Upper lobe of right lung (tissue), 1 donor: ENCODE measurements at regions not wholly inside any gene's neighbourhood (a gene's known extent, or its start where the extent isn't known, plus 50 kb on each side); places are given as distances from the start of the nearest gene placed in this dataset.

Experiments used
- ATAC-seq: fragments of 200-7000 bp; cut with Tn5 transposase; one replicate; pipeline ENCODE4 v1.9.1; 2020; ENCODE audit warnings: mild to moderate bottlenecking, moderate library complexity
- DNase-seq: peaks from one replicate; pipeline ENCODE4 v3.0.0-alpha.2; 2020
- H3K27ac ChIP-seq: fragments of 200-600 bp; one replicate; pipeline ENCODE4 v1.8.0; 2022
- H3K27me3 ChIP-seq: fragments of 200-600 bp; one replicate; pipeline ENCODE4 v1.8.0; 2022; ENCODE audit warnings: mild to moderate bottlenecking
- H3K36me3 ChIP-seq: fragments of 200-600 bp; one replicate; pipeline ENCODE4 v1.8.0; 2022
- H3K4me1 ChIP-seq: fragments of 200-600 bp; one replicate; pipeline ENCODE4 v1.8.0; 2022
- H3K4me3 ChIP-seq: fragments of 200-600 bp; one replicate; pipeline ENCODE4 v1.8.0; 2022; ENCODE audit warnings: mild to moderate bottlenecking
- H3K9me3 ChIP-seq: fragments of 200-600 bp; one replicate; pipeline ENCODE4 v1.8.0; 2022
- CTCF ChIP-seq: fragments of 200-600 bp; IDR thresholded peaks from one replicate; pipeline ENCODE4 v1.8.0; 2022; ENCODE audit warnings: antibody characterized with exemption
- intact Hi-C: fragments of 100-400 bp; cut with DNase I; formaldehyde crosslinking; loops from one replicate; pipeline ENCODE4 v1.11.0; 2022
- donor health status: DM: no; HTN: yes; CAD: no; lungs with severe emphysema.

- H3K36me3 ChIP-seq = no peaks in the 10 kb centered on the region
- TF ChIP-seq CTCF = no peak
- H3K4me1 ChIP-seq = no peaks in the 10 kb centered on the region
- H3K4me3 ChIP-seq = no peak overlapping the region
- intact Hi-C loops = no loop called here
- no peak for ATAC-seq
- no peak overlapping the region for H3K27ac ChIP-seq
- no peaks in the 10 kb centered on the region for H3K9me3 ChIP-seq
- no peaks in the 10 kb centered on the region for H3K27me3 ChIP-seq
- DNase-seq = no peak
Measured at GRCh38 chr13:103926118-103926517, 859.9 kb upstream of the SLC10A2 start.

DNA sequence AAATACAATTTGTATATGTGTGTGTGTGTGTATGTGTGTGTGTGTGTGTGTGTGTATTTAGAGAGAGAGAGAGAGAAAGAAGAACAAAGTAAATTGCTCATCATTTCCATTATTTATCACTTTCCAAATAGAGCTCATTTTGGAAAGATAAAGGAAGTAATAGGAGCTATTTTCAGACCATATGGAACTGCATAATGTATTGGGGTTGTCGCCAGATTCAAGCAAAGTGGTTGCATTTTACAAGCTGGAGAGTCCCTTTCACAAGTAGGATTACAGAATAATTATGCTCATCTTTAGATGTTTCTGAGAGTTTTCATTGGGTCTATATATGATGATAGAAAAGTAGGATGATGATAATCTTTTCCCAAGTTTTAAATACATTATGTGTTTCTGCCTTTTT, 842.7 kb upstream of the SLC10A2 start:
- ATAC-seq = no peak
- Histone ChIP-seq H3K36me3 (no peaks in the 10 kb centered on the region), H3K4me1 (no peaks in the 10 kb centered on the region), H3K27ac (no peak overlapping the region), H3K4me3 (no peak overlapping the region), H3K9me3 (no peaks in the 10 kb centered on the region), H3K27me3 (no peaks in the 10 kb centered on the region)
- TF ChIP-seq CTCF = no peak
- intact Hi-C loops = loop anchor here (10.0 kb wide), 1 partner anchor 646 kb away; no protein-coding TSS in a partner anchor
- DNase-seq = no peak

GRCh38 chr13:103908274-103908673, 842.1 kb upstream of the SLC10A2 start:
- no peaks in the 10 kb centered on the region for H3K9me3 ChIP-seq
- H3K27ac ChIP-seq = no peak overlapping the region
- H3K4me3 ChIP-seq = no peak overlapping the region
- no peak for TF ChIP-seq CTCF
- H3K4me1 ChIP-seq = no peaks in the 10 kb centered on the region
- DNase-seq = no peak
- no peak for ATAC-seq
- H3K36me3 ChIP-seq = no peaks in the 10 kb centered on the region
- H3K27me3 ChIP-seq = no peaks in the 10 kb centered on the region
- intact Hi-C loops = loop anchor here (10.0 kb wide), 1 partner anchor 647 kb away; no protein-coding TSS in a partner anchor

GRCh38 chr13:103903790-103904189, 837.6 kb upstream of the SLC10A2 start:
- intact Hi-C loops = loop anchor here (10.0 kb wide), 1 partner anchor 651 kb away; no protein-coding TSS in a partner anchor
- H3K27ac ChIP-seq = no peak overlapping the region
- H3K27me3 ChIP-seq = no peaks in the 10 kb centered on the region
- no peak overlapping the region for H3K4me3 ChIP-seq
- no peak for ATAC-seq
- H3K4me1 ChIP-seq = no peaks in the 10 kb centered on the region
- H3K9me3 ChIP-seq = no peaks in the 10 kb centered on the region
- no peaks in the 10 kb centered on the region for H3K36me3 ChIP-seq
- DNase-seq = no peak
- TF ChIP-seq CTCF = no peak

DNA sequence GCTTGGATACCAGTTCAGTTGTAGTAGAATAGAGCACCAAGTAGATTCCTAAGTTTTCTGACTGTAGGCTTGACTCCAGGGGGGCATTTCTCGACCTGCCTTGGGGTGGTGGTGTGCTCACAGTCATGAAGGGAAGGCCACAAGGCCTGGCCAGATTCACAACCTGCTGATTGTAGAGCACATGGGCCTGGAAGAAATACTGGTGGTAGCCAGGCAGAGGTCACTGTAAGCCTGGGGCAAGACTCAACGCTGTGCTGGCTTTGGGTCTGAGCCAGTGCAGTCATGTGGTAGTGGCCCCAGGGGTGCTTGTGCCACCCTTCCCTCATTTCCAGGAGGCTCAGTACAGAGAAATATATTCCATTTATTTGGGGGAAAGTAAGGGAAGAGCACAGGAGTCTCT, 832.3 kb upstream of the SLC10A2 start:
- intact Hi-C loops = no loop called here
- H3K27ac ChIP-seq = no peak overlapping the region
- H3K4me3 ChIP-seq = no peak overlapping the region
- H3K9me3 ChIP-seq = no peaks in the 10 kb centered on the region
- DNase-seq (no peak), ATAC-seq (peak; percentile 25)
- no peaks in the 10 kb centered on the region for H3K27me3 ChIP-seq
- no peak for TF ChIP-seq CTCF
- H3K4me1 ChIP-seq = no peaks in the 10 kb centered on the region
- H3K36me3 ChIP-seq = no peaks in the 10 kb centered on the region

GRCh38 chr13:103895835-103896531, 829.8 kb upstream of the SLC10A2 start:
- intact Hi-C loops = no loop called here
- no peak overlapping the region for H3K4me3 ChIP-seq
- no peaks in the 10 kb centered on the region for H3K36me3 ChIP-seq
- no peak for TF ChIP-seq CTCF
- H3K27me3 ChIP-seq = no peaks in the 10 kb centered on the region
- no peaks in the 10 kb centered on the region for H3K9me3 ChIP-seq
- ATAC-seq (no peak), DNase-seq (no peak)
- no peak overlapping the region for H3K27ac ChIP-seq
- no peaks in the 10 kb centered on the region for H3K4me1 ChIP-seq
